ENCODE measurements at regions not wholly inside any gene's neighbourhood (a gene's known extent, or its start where the extent isn't known, plus 50 kb on each side); places are given as distances from the start of the nearest gene placed in this dataset.

- TF ChIP-seq CTCF (conservative IDR thresholded peaks at IDR 0.05) (no peak), ZFX (IDR thresholded peaks at IDR 0.05) (no peak)
Measured at GRCh38 chr1:201697174-201697573, 131.8 kb upstream of the IPO9 start.

Data from C4-2B (cell line).